Endothelial cell of umbilical vein (primary cell): ENCODE measurements at regions not wholly inside any gene's neighbourhood (a gene's known extent, or its start where the extent isn't known, plus 50 kb on each side); places are given as distances from the start of the nearest gene placed in this dataset.

Experiments
- EZH2 ChIP-seq: IDR thresholded peaks from 2 replicates; pipeline ENCODE4 v1.6.1; 2012; ENCODE audit warnings: borderline replicate concordance, low read depth, mild to moderate bottlenecking, moderate library complexity, low read length, inconsistent platforms; ENCODE audit not compliant: severe bottlenecking
- FOS ChIP-seq: IDR thresholded peaks from 2 replicates; pipeline ENCODE4 v1.6.1; 2011; ENCODE audit warnings: mild to moderate bottlenecking, low read length, moderate library complexity, borderline replicate concordance; ENCODE audit not compliant: insufficient read depth
- JUN ChIP-seq: IDR thresholded peaks from 2 replicates; pipeline ENCODE4 v1.6.1; 2011; ENCODE audit warnings: borderline replicate concordance, low read depth; ENCODE audit not compliant: insufficient read length, insufficient read depth
- MYC ChIP-seq: IDR thresholded peaks from one replicate; pipeline ENCODE4 v1.6.1; 2011; ENCODE audit warnings: mild to moderate bottlenecking, low read depth, low read length
- POLR2A ChIP-seq: IDR thresholded peaks from 2 replicates; pipeline ENCODE4 v1.6.1; 2012; ENCODE audit warnings: low read depth, mild to moderate bottlenecking, control low read depth, low read length
- POLR2AphosphoS5 ChIP-seq: IDR thresholded peaks from 2 replicates; pipeline ENCODE4 v1.6.1; 2012; ENCODE audit warnings: low read depth, mild to moderate bottlenecking, control low read depth, low read length, moderate library complexity; ENCODE audit not compliant: insufficient read depth
- TF ChIP-seq, protein P1 (sequence below), 2 donors: IDR thresholded peaks; 1 replicate in 1 of 2; 2 replicates in 1 of 2; pipeline ENCODE4 v1.5.1; 2011; ENCODE audit warnings: low read length in 2 of 2, mild to moderate bottlenecking in 2 of 2, moderate library complexity in 2 of 2, control low read depth in 1 of 2, inconsistent platforms in 1 of 2, low read depth in 1 of 2; ENCODE audit not compliant: insufficient read depth in 1 of 2; ENCODE audit errors: extremely low read depth in 1 of 2
- TF ChIP-seq, protein P2 (sequence below): IDR thresholded peaks from 2 replicates; pipeline ENCODE4 v1.6.1; 2011; ENCODE audit not compliant: insufficient read depth, insufficient read length

DNA sequence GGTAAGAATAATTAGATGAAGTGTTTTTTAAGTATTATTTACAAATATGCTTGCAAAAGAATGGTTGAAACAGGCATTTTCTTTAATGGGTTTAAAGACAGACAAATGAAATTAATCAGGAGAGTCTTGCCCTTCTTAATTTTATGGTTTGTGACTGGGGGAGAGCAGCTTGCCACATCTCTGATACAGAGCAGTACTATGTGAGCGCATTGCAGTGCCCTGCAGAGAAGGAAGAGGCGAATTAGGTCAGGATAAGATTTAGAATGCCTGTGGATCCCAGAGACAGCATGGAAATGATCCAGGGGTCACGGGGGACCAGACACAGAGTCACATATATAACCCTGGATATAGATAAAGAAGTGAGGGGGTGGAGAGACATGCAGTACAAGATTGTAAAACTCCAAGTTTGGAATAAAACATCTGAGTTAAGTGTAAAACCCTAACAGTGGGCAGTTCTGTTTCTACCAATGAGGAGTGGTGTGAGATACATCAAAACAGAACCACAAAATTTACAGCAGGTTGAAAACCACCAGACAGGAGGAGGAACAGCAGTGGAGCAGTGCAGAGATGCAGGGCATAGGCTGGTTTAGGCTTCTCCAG is 125.5 kb downstream of the FAM204A start:
- TF ChIP-seq FOS (no peak), POLR2A (no peak), EZH2 (no peak), POLR2AphosphoS5 (no peak), JUN (no peak), MYC (no peak)
- TF ChIP-seq, protein P1, sequence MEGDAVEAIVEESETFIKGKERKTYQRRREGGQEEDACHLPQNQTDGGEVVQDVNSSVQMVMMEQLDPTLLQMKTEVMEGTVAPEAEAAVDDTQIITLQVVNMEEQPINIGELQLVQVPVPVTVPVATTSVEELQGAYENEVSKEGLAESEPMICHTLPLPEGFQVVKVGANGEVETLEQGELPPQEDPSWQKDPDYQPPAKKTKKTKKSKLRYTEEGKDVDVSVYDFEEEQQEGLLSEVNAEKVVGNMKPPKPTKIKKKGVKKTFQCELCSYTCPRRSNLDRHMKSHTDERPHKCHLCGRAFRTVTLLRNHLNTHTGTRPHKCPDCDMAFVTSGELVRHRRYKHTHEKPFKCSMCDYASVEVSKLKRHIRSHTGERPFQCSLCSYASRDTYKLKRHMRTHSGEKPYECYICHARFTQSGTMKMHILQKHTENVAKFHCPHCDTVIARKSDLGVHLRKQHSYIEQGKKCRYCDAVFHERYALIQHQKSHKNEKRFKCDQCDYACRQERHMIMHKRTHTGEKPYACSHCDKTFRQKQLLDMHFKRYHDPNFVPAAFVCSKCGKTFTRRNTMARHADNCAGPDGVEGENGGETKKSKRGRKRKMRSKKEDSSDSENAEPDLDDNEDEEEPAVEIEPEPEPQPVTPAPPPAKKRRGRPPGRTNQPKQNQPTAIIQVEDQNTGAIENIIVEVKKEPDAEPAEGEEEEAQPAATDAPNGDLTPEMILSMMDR (IDR thresholded peaks at IDR 0.05; ENCODE audit: extremely low read depth in 1 of 2, insufficient read depth in 1 of 2, low read depth in 1 of 2, low read length in 2 of 2), result no peak
- TF ChIP-seq, protein P2, sequence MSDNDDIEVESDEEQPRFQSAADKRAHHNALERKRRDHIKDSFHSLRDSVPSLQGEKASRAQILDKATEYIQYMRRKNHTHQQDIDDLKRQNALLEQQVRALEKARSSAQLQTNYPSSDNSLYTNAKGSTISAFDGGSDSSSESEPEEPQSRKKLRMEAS, result no peak
